22Rv1 (cell line): ENCODE measurements at regions not wholly inside any gene's neighbourhood (a gene's known extent, or its start where the extent isn't known, plus 50 kb on each side); places are given as distances from the start of the nearest gene placed in this dataset.

Experiments
- ZFX ChIP-seq: fragments of 450-650 bp; IDR thresholded peaks from 2 replicates; pipeline ENCODE4 v1.6.1; 2017; ENCODE audit warnings: antibody characterized with exemption, borderline replicate concordance
- TF ChIP-seq, protein P1 (sequence below): fragments of 450-650 bp; IDR thresholded peaks from 2 replicates; pipeline ENCODE4 v1.5.1; 2017; ENCODE audit warnings: mild to moderate bottlenecking

DNA sequence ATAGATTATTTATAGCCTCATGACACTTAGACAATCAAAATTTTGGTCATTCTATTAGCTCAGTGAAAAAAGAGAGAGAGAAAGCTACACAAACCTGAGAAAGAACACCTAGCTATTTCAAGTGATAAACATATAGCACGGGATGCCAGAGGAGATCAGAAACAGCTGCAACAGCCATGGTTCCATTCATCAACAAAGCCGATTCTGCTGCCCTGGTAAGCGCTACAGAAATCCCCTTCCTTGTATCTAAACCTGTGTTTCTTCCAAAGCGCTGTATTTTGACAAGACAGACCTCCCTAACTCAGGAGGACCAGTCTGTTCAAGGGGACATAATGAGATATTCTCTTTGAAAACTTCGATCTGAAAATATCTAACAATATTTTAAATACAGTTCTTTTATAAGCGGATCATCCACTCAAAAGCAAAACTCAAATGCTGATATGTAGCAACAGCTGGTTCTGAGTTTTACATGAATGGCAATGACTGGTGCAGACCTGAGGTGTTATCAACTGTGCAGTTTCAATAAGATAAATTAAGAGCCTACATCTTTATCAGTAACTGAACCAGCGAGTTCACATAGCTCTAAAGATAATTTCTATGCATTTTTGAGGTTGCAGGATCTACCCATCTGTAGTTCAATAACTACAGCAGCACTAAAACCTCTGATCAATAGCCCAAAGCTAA lies 447.8 kb downstream of the FRK start:
- TF ChIP-seq, protein P1, sequence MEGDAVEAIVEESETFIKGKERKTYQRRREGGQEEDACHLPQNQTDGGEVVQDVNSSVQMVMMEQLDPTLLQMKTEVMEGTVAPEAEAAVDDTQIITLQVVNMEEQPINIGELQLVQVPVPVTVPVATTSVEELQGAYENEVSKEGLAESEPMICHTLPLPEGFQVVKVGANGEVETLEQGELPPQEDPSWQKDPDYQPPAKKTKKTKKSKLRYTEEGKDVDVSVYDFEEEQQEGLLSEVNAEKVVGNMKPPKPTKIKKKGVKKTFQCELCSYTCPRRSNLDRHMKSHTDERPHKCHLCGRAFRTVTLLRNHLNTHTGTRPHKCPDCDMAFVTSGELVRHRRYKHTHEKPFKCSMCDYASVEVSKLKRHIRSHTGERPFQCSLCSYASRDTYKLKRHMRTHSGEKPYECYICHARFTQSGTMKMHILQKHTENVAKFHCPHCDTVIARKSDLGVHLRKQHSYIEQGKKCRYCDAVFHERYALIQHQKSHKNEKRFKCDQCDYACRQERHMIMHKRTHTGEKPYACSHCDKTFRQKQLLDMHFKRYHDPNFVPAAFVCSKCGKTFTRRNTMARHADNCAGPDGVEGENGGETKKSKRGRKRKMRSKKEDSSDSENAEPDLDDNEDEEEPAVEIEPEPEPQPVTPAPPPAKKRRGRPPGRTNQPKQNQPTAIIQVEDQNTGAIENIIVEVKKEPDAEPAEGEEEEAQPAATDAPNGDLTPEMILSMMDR: no peak
- no peak for TF ChIP-seq ZFX
